ENCODE measurements at regions not wholly inside any gene's neighbourhood (a gene's known extent, or its start where the extent isn't known, plus 50 kb on each side); places are given as distances from the start of the nearest gene placed in this dataset.
"Not testable (repeated sequence)": the region's sequence is repeated elsewhere in the genome, so short reads cannot be mapped to it uniquely, and the experiment has no call there.

GRCh38 chr6:40692337-40692736, 105.2 kb upstream of the LRFN2 start:
- DNase-seq (ENCODE audit: low spot score): no peak

- no peak for DNase-seq (ENCODE audit: low spot score)
Observed at GRCh38 chr6:40689185-40689584, 102.0 kb upstream of the LRFN2 start.

- DNase-seq (ENCODE audit: low spot score): no peak
Observed at GRCh38 chr6:40688214-40688761, 101.1 kb upstream of the LRFN2 start.

GRCh38 chr6:40685862-40686261, 98.7 kb upstream of the LRFN2 start:
- DNase-seq (ENCODE audit: low spot score): no peak

- no peak for DNase-seq (ENCODE audit: low spot score)
Observed at GRCh38 chr6:40681622-40682021, 94.5 kb upstream of the LRFN2 start.

GRCh38 chr6:40678941-40679340, 91.8 kb upstream of the LRFN2 start:
- no peak for DNase-seq (ENCODE audit: low spot score)

- DNase-seq (ENCODE audit: low spot score): no peak
Observed at GRCh38 chr6:40674170-40674569, 87.0 kb upstream of the LRFN2 start.

GRCh38 chr6:40672087-40672486, 84.9 kb upstream of the LRFN2 start:
- DNase-seq (ENCODE audit: low spot score): no peak

- no peak for DNase-seq (ENCODE audit: low spot score)
Observed at GRCh38 chr6:40671694-40672050, 84.5 kb upstream of the LRFN2 start.

GRCh38 chr6:40671001-40671693, 84.0 kb upstream of the LRFN2 start:
- no peak for DNase-seq (ENCODE audit: low spot score)

- no peak for DNase-seq (ENCODE audit: low spot score)
Observed at GRCh38 chr6:40669343-40669742, 82.2 kb upstream of the LRFN2 start.

GRCh38 chr6:40668203-40668602, 81.0 kb upstream of the LRFN2 start:
- no peak for DNase-seq (ENCODE audit: low spot score)

- no peak for DNase-seq (ENCODE audit: low spot score)
Observed at GRCh38 chr6:40666530-40666929, 79.4 kb upstream of the LRFN2 start.

- no peak for DNase-seq (ENCODE audit: low spot score)
Observed at GRCh38 chr6:40661726-40662125, 74.6 kb upstream of the LRFN2 start.

GRCh38 chr6:40656772-40657171, 69.6 kb upstream of the LRFN2 start:
- DNase-seq (ENCODE audit: low spot score): not testable (repeated sequence)

- no peak for DNase-seq (ENCODE audit: low spot score)
Observed at GRCh38 chr6:40654828-40655227, 67.7 kb upstream of the LRFN2 start.

GRCh38 chr6:40645043-40645442, 57.9 kb upstream of the LRFN2 start:
- no peak for DNase-seq (ENCODE audit: low spot score)

GRCh38 chr6:40642837-40643236, 55.7 kb upstream of the LRFN2 start:
- no peak for DNase-seq (ENCODE audit: low spot score)

- no peak for DNase-seq (ENCODE audit: low spot score)
Observed at GRCh38 chr6:40642190-40642589, 55.0 kb upstream of the LRFN2 start.

GRCh38 chr6:40640599-40641227, 53.5 kb upstream of the LRFN2 start:
- no peak for DNase-seq (ENCODE audit: low spot score)

All from hepatic stellate cell (primary cell).